Body of pancreas (tissue), 4 donors: ENCODE measurements at regions not wholly inside any gene's neighbourhood (a gene's known extent, or its start where the extent isn't known, plus 50 kb on each side); places are given as distances from the start of the nearest gene placed in this dataset.

Experiments used
- CTCF ChIP-seq, 7 experiments: fragments of 450-650 bp in 4 of 7; fragments of 200-600 bp in 3 of 7; sonication (generic) in 3 of 7; IDR thresholded peaks; one replicate each; pipeline ENCODE4 v1.5.1; 2016 to 2019; ENCODE audit warnings: antibody characterized with exemption in 7 of 7
- POLR2A ChIP-seq, 3 donors: fragments of 450-650 bp; IDR thresholded peaks; one replicate each; pipeline ENCODE4 v1.6.1; 2016; ENCODE audit warnings: antibody characterized with exemption in 3 of 3, mild to moderate bottlenecking in 2 of 3

- TF ChIP-seq CTCF (IDR thresholded peaks at IDR 0.05), result no peak
- TF ChIP-seq POLR2A (IDR thresholded peaks at IDR 0.05), result no peak
Observed at GRCh38 chr2:6429210-6429986, 436.3 kb downstream of the CMPK2 start.
